ENCODE measurements at regions not wholly inside any gene's neighbourhood (a gene's known extent, or its start where the extent isn't known, plus 50 kb on each side); places are given as distances from the start of the nearest gene placed in this dataset.

GRCh38 chr1:193411714-193412113, 225.3 kb upstream of the B3GALT2 start:
- Histone ChIP-seq H3K4me1 (peaks cover 0 to 19% (median 3%) of the 10 kb centered on the region in 4 donors), H3K36me3 (no peaks in the 10 kb centered on the region), H3K4me3 (no peak overlapping the region), H3K9me3 (no peaks in the 10 kb centered on the region), H3K27ac (no peak overlapping the region), H3K27me3 (no peaks in the 10 kb centered on the region)
- intact Hi-C loops (cut with DNase I; ENCODE audit: low total_unique reads): no loop called here
- DNase-seq: no peak
- no peak for TF ChIP-seq CTCF (IDR thresholded peaks at IDR 0.05)

GRCh38 chr1:193411215-193411614, 224.8 kb upstream of the B3GALT2 start:
- no peak for DNase-seq
- intact Hi-C loops (cut with DNase I; ENCODE audit: low total_unique reads): no loop called here
- no peaks in the 10 kb centered on the region for H3K27me3 ChIP-seq

GRCh38 chr1:193408782-193409293, 222.4 kb upstream of the B3GALT2 start:
- intact Hi-C loops (cut with DNase I; ENCODE audit: low total_unique reads): no loop called here
- no peaks in the 10 kb centered on the region for H3K36me3 ChIP-seq
- TF ChIP-seq CTCF (IDR thresholded peaks at IDR 0.05): no peak
- H3K27me3 ChIP-seq: no peaks in the 10 kb centered on the region
- H3K9me3 ChIP-seq: no peaks in the 10 kb centered on the region
- peak overlapping the region; percentile 13 to 37 for H3K4me3 ChIP-seq
- DNase-seq: peak; percentile 40 to 67
- peak overlapping the region; percentile 53 to 63 for H3K27ac ChIP-seq
- H3K4me1 ChIP-seq: peaks cover 0 to 23% (median 3%) of the 10 kb centered on the region in 4 donors

More at GRCh38 chr1:193411215-193411614, 224.8 kb upstream of the B3GALT2 start:
- H3K9me3 ChIP-seq: no peaks in the 10 kb centered on the region
- peaks cover 0 to 23% (median 3%) of the 10 kb centered on the region in 4 donors for H3K4me1 ChIP-seq
- no peak overlapping the region for H3K4me3 ChIP-seq
- no peaks in the 10 kb centered on the region for H3K36me3 ChIP-seq
- no peak for TF ChIP-seq CTCF (IDR thresholded peaks at IDR 0.05)
- no peak overlapping the region for H3K27ac ChIP-seq

- no peaks in the 10 kb centered on the region for H3K36me3 ChIP-seq
- DNase-seq: no peak
- intact Hi-C loops (cut with DNase I; ENCODE audit: low total_unique reads): no loop called here
- H3K4me1 ChIP-seq: peaks cover 0 to 23% (median 3%) of the 10 kb centered on the region in 4 donors
- H3K27ac ChIP-seq: no peak overlapping the region
- TF ChIP-seq CTCF (IDR thresholded peaks at IDR 0.05): peak; percentile 51 to 60
- no peaks in the 10 kb centered on the region for H3K27me3 ChIP-seq
- no peaks in the 10 kb centered on the region for H3K9me3 ChIP-seq
- H3K4me3 ChIP-seq: no peak overlapping the region
Measured at GRCh38 chr1:193406901-193407300, 220.5 kb upstream of the B3GALT2 start.

GRCh38 chr1:193404236-193404635, 217.8 kb upstream of the B3GALT2 start:
- no peak for DNase-seq
- Histone ChIP-seq H3K4me1 (peaks cover 0 to 19% (median 2%) of the 10 kb centered on the region in 4 donors), H3K27me3 (no peaks in the 10 kb centered on the region), H3K36me3 (no peaks in the 10 kb centered on the region), H3K4me3 (no peak overlapping the region), H3K27ac (no peak overlapping the region), H3K9me3 (no peaks in the 10 kb centered on the region)
- intact Hi-C loops (cut with DNase I; ENCODE audit: low total_unique reads): no loop called here
- no peak for TF ChIP-seq CTCF (IDR thresholded peaks at IDR 0.05)

- H3K4me3 ChIP-seq: no peak overlapping the region
- no peak for TF ChIP-seq CTCF (IDR thresholded peaks at IDR 0.05)
- no peaks in the 10 kb centered on the region for H3K9me3 ChIP-seq
- H3K27me3 ChIP-seq: no peaks in the 10 kb centered on the region
- peaks cover 0 to 12% (median 0%) of the 10 kb centered on the region in 4 donors for H3K4me1 ChIP-seq
- H3K36me3 ChIP-seq: no peaks in the 10 kb centered on the region
- intact Hi-C loops (cut with DNase I; ENCODE audit: low total_unique reads): no loop called here
- no peak for DNase-seq
- H3K27ac ChIP-seq: no peak overlapping the region
Measured at GRCh38 chr1:193402977-193403376, 216.6 kb upstream of the B3GALT2 start.

All from tibial artery (tissue), 4 donors.